HG03571 (cell line): ENCODE measurements at regions not wholly inside any gene's neighbourhood (a gene's known extent, or its start where the extent isn't known, plus 50 kb on each side); places are given as distances from the start of the nearest gene placed in this dataset.

ENCODE experiments used
- ATAC-seq: cut with Tn5 transposase; IDR thresholded peaks from one replicate; pipeline ENCODE4 v1.9.1; 2021; ENCODE audit not compliant: unreplicated experiment

- ATAC-seq: no peak
These were observed 238.4 kb upstream of the CTSO start for GRCh38 chr4:156192033-156192432.

DNA sequence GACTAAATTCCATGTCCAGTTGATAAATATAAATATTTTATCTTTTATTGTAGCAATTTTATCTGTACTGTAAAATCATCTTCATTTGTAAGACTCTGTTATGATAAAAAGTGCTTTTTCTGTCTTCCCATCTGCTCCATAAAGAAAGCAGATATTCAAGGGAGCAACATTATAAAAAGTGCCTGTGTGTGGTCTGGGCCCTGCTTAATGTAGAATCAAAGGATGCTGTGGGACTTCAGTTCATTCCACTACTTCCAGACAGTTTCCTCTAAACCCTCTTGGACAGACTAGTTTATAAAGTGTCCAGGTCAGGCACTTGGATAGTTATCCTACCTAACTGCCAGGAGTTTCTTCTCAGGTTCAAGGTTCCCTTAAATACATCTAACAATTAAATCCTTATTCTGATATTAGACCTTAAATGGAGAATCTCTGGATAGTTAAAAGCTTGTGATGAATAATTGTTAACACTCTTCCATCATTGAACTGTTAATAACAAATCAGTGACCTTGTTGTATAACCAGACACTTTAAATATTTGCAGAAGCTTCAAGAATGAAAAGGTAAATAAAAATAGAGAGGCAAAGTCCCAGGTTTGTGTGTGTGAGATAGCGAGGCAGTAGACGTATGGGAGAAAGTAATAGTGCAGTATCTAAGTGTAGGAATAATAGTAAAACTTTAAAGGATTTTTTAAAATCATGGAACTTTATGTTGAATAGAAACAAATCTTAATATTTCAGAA, 237.5 kb upstream of the CTSO start:
- ATAC-seq: no peak

GRCh38 chr4:156190615-156191014, 236.9 kb upstream of the CTSO start:
- no peak for ATAC-seq

GRCh38 chr4:156188596-156188995, 234.9 kb upstream of the CTSO start:
- no peak for ATAC-seq

- no peak for ATAC-seq
These were observed 232.4 kb upstream of the CTSO start for GRCh38 chr4:156186111-156186510.

DNA sequence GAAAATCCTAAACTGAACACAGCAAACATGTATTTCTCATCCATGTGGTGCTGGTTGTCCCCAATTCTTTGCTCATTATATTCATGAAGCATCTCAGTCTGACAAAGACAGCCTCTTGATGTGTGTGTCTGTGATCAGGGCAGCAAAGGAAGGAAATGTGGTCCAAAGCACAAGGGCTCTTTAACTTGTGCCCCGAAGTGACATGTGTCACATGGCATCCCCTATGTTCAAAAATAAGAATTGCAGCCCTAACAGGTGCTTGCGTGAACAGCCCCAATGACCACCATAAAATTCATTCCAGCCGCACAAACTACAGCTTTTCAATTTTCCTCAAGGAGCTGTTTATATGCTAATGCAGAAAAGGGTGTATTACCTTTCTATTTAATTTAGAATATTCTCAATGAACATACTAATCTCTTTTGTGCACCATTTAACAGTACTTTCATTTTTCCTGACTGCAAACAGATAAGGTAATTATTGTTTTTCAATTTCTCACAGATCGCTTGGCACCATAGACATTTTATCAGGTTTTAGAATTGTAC, 231.9 kb upstream of the CTSO start:
- no peak for ATAC-seq

DNA sequence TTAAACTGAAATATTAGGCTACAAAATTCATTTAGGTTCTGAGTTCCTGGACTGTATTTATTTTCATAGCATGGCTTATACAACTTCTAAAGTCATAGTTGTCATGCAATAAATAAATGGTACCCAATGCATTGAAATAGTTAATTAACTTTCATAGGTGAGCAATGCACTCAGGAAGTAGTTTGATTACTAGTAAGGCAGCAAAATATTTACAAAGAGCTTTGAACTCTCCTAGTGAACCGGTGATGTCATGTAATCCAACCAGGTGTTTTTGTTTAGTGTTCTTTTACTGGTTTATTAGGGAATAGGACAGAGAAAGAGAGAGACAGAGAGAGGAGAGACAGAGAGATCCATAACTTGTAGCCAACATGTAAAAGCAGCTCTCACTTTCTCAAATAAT, 228.6 kb upstream of the CTSO start:
- no peak for ATAC-seq

GRCh38 chr4:156177941-156178340, 224.3 kb upstream of the CTSO start:
- ATAC-seq: no peak

GRCh38 chr4:156176896-156177295, 223.2 kb upstream of the CTSO start:
- ATAC-seq: no peak

GRCh38 chr4:156173937-156174336, 220.3 kb upstream of the CTSO start:
- ATAC-seq: no peak

GRCh38 chr4:156173486-156173885, 219.8 kb upstream of the CTSO start:
- no peak for ATAC-seq

GRCh38 chr4:156169861-156170260, 216.2 kb upstream of the CTSO start:
- no peak for ATAC-seq

GRCh38 chr4:156169011-156169410, 215.3 kb upstream of the CTSO start:
- no peak for ATAC-seq

DNA sequence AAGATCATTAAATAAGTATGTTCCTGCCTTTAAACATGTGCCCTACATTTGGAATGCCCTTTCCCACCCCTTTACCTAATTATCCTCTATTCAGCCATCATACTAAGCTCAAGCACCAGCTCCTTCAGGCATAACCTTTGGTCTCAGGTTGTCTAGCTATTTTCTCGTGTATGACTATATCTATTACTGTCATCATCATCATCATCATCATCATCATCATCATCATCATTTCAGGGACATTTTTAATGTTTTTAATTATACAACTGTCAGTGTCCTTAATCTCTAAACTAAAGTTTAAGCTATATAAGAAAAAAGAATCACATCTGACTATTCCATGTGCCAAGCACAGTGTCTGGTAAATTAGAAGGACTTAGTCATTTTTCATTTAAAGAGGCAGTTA, 214.6 kb upstream of the CTSO start:
- no peak for ATAC-seq

DNA sequence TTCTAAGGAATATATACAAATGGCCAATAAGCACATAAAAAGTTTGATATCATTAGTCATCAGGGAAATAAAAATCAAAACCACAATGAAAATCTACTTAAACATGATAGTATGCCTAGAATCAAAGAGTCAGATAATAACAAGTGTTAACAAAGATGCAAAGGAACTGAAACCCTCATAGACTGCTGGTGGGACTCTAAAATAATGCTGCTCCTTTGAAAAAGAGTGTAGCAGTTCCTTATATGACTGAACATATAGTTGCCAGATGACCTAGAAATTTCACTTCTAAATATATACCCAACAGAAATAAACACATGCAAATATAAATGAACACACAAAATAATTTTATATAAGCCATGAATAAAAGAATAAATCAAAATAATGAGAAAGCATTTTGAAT, 205.1 kb upstream of the CTSO start:
- ATAC-seq: no peak

DNA sequence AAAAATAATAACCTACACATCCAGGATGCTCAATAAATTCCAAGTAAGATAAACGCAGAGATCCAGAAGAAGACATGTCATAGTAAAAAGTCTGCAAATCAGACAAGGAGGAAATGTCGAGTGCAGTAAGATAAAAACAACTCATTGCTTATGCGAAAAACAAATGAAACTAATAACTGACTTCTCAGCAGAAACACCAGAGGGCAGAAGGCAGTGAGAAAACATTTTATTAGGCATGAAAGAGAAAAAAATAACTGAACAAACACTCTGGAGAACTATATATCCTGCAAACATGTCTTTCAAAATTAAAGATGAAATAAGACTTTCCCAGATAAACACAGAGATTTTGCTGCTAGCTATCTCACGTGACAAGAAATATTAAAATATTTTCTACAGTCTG, 201.3 kb upstream of the CTSO start:
- no peak for ATAC-seq

DNA sequence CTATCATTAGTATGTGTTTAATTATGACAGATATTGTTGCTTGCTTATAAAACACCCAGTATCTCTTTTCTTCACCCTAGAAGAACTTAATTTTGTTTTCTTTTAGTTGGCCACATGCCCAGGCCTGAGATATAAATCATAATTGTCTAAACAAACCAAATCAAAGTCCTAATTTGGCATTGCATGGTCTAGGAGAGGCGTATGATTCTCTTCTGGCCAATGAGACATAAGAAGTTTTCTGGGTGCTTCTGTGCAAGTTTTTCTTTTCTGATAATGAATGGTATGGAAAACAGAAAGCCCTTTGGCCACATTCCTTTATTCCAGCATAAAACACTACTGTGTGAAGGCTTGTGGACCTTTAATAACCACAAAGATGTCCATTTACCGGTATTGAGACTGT, 192.9 kb upstream of the CTSO start:
- no peak for ATAC-seq

DNA sequence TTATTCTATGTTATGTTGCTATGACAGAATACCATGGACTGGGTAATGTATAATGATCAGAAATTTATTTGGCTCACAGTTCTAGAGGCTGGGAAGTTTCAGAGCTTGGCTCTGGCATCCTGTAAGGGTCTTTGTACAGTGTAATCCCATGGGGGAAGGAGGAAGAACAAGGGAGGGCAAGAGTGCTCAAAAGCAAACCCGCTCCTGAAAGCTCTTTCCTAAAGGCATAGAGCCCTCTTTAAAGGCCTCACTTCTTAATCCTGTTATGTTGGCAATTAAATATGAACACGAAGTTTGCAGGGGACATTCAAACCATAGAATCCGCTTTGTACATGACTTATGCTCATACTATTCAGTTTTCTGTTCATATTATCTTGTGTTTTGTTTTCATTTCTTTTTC, 191.3 kb upstream of the CTSO start:
- ATAC-seq: no peak

- no peak for ATAC-seq
These were observed 185.2 kb upstream of the CTSO start for GRCh38 chr4:156138781-156139280.

DNA sequence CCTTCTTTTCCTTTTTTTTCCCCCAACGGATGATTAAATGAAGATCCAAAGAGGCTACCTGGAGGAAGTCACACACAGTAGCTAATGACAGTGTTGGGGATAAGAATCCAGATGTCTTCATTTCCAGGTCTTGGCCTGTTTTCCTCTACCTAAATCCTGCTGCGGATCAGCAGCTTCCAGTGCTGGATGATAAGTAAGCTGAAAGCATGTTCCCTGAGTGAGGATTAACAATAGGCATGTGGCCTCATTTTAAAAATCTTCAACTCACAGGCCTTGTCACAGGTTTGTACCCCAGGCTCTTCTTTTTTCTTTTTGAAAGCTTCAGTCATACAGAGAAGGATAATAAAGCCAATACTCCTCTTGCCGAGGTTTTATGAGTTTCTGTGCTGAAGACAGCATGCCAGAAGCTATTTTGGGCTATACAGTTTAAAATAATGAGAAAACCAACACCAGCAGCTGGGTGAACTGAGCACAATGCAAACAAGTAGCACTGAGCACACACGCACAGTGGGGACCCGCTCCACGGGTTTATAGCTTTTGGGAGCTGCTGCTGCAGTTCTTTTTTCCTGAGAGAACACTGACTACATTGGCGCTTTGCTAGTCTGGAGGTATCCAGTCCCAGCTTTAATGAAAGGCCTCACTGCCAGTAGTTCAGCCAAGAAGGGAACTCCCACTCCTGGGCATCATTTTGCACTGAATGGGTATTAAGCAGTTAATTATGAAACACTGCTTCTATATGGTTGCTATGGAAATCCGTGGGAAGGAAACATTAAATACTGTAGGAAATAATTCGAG, 184.2 kb upstream of the CTSO start:
- no peak for ATAC-seq

GRCh38 chr4:156132196-156132595, 178.5 kb upstream of the CTSO start:
- ATAC-seq: no peak

GRCh38 chr4:156128616-156129015, 174.9 kb upstream of the CTSO start:
- no peak for ATAC-seq
